ENCODE measurements at regions not wholly inside any gene's neighbourhood (a gene's known extent, or its start where the extent isn't known, plus 50 kb on each side); places are given as distances from the start of the nearest gene placed in this dataset.

DNA sequence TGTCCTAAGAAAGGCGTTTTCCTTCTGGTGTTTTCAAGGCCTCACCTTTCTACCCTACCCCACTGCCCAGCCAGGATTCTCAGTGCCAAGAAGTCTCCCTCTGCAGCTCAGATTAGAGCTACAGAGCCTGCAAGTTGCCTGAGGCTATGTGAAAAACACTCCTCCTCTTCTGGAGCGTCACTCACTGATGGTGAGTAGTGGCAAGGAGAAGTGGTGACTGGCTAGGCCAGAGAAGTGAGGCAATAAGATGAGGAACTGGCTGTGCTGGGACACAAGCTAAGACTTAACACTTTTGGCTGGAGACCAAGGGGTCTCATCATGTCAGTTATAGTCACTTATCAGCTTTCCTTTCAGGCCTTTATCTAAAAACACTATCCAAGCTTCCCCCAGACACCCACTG, 86.7 kb upstream of the PRKAR2B start:
- no peak for DNase-seq

DNA sequence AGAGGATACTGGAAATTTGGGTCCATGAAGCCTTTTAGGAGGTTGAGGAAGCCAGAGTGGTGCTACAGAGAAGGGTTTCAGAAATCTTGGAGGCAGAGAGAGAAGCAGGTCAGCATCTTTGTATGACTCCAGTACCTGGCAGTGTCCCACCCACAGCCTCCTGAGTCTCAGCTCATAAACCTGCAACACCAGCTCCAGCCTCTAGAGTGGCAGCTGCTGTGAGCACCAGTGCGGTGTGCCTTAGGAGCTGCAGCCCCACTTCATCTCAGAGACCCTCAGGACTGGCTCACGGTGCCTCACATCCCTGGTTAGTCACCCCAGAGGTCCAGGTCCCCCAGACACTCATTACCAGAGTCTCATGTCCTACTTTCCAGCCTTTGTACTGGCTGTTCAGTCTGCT, 84.8 kb upstream of the PRKAR2B start:
- peak; percentile 5 for DNase-seq

DNA sequence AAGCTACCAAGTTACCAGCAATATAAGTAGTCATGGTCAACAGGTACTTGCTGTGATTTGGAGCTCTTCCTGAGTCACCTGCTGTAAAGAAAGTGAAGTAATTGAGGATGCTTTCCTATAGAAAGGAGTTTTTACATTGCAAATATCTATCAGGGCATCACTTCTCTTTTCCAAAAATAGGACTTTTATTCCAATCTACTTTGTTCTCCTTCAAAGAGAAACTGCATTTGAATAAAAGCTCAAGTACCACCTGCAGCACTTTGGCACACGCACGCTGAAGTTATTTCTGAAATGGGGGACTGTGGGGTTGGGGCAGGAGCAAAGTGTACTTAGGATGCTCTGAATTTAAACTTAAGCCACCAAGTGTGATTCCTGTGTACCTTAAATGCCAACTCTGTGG, 81.8 kb upstream of the PRKAR2B start:
- no peak for DNase-seq

DNA sequence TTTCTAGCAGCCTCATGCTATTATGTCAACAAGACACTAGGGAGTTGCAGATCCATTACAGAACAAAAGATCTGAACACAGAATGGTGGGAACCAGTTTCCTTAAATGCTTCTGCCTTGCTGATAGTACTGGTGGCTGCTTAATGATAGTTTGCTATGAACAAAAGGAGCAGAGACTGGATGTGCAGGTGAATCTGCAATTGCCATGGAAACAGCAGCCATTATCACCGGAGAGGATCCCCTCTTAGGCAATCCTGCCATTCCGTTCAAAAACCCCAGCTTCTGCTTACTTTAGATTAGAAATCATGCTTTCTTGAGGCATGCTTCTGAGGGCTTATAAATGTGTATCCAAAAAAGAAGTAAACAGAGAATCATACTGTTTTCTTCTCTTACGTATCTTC, 80.0 kb upstream of the PRKAR2B start:
- no peak for DNase-seq

DNA sequence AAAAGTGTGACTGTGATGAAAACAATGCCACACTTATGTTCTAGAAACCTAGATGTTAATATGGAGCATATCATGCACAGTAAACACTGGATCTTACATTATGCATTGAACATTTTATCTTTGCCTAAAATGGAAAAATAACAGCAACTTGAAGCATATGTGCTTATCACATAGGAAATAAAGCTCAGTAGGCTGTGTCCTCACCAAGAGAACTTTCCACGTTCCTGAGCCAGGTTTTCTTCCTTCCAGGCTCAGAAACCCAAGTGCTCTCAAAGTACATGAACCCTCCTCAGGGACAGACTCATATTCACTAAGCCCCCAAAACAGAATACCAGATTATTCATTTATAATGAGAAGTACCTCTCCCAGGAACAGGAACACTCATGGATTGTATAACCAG, 79.4 kb upstream of the PRKAR2B start:
- no peak for DNase-seq

DNA sequence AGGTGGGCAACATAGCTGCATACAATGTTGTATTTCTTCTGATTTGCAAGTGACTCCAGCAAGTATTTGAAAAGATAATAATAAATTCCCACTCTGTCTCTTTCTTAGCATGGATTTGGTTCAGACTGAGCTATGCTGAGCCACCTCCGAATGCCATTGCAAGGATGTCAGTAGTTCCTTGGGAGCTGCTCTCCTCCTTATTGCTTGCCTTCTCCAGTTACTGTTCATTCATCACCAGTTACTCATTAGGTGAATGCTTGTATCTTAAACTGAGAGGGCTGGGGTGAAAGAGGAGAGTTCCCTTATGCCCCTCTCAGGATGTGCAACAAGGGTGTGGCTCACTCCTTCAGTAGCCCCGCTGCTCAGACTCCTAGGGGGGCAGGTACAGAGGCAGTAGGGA, 78.4 kb upstream of the PRKAR2B start:
- no peak for DNase-seq

DNA sequence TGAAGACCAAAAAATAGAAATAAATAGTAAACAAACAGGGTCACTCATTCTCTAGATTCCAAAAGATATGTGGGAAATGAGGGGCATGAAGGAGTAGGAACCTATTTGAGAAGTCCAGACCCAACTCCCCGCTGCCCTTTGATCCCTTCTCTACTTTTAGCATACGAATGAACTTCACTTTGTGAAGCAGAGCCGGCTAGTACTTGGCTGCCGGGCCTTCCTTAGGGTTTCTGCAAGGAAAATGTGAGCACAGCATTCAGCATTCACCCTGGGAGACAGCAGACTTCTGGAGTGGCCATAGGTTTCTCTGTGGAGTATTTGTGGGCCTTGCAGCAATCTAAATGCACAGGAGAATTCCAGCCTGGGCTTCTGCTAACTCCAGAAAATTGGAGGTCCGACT, 76.3 kb upstream of the PRKAR2B start:
- no peak for DNase-seq

DNA sequence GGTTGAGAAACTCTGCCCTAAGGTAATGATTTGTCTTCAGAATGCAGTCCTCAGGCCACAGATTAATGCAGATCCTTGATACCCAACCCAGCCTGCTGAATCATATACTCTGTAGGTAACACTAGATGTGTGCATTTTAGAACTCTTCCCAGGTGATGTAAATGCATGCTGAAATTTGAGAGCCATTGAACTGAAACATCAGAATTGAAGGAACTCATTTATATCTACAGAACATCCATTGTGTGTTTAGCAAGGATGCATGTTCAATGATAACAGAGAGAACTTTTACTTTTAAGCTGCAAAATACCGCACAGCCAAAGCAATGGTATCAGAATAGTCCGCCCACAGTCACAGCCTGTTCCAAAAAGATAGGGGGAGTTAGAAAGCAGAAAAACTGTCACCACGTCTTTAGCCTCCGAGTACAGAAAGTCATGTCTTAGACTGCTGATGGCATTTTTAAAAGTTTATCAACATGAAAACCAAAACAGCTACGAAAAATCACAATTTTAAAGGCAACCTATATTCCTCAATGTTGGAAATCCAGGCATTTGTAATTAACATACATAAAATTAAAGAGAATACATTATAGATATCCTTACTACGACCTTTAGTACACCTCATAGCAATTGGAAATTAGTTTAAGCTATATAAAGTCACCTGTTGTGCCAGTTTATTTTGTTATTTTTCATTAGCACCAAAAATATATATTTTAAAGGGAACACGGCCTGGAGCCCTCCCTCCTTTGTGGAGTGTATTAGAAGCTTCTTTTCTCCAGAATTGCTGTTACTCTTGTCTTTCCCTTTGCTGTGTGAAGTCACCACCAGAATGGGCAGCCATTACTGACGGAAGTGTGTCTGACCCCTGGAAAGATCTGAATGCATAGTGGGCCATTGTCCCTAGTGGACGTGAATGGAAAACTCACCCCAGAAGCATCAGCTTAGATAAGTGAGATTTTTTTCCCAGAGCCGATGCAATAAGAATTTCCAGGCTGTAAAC, 65.8 kb upstream of the PRKAR2B start:
- DNase-seq = no peak

DNA sequence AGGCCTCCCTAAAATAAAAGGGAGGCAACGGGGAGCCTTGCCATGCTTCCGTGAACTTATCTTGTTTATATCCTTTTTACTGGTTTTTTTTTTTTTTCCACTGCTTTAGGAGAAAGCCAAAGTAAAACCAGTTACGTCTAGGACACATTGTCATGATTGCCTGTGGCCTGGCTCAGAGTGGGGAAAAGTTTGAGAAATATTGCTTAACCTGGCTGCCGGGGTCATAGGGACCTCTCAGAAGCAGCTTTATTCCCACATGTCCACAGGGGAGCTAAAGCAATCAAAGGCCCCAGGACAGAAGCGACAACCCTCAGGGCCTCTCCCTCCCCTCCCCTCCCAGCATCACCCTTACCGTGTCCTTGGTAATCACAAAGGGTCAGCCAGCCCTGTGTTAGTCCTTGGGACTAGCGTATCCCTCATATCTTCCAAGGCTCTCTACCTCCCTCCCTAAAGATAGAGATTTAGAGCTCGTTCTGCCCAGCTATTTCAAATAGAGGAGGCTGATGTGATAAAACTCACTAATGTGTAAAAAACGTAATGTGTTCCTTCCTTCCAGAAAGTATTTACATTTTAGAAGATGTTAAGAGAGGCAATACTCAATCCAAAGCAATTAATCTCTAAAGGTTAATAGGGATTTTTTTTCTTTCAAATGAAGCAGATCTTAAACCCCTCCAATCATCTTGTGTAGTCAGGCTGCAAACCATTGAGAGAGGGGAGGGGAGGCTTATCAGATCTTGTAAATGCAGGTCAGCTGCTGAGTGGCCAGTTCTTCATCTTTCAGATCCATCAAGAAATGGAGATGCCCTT, 64.8 kb upstream of the PRKAR2B start:
- no peak for DNase-seq

DNA sequence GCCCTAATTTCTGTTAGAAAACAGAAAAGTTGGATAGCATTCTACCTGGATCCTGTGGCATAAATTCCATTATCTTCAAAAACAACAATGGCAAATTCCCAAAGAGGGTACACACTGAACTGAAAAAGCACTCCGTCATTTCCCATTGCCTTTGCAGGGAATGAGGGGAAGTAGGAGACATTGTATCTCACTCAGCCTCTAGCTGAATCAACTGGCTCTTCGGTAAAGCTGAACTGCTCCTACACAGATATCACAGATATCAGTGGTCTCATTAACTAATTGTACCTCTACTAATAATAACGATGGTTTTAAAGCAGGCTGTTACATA, 64.2 kb upstream of the PRKAR2B start:
- DNase-seq = no peak

DNA sequence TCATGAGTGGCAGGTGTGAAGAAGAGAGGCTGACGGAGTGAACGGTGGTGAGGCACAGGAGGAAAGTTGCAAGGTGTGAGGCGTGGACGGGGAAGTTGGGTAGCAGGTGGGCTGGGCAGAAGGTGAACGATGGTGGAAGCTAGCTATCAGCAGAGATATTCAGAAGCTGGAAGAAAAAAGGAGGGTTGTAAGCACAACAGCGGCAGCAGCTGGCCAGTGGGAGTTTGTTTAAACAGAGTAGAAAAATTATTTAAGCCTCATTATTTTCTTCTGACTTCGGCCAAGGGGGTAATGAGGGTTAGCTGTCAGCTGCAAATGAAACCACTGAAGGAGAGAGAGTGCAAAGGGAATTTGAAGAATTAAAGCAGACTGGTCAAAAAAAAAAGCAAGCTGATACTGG, 62.1 kb upstream of the PRKAR2B start:
- no peak for DNase-seq

DNA sequence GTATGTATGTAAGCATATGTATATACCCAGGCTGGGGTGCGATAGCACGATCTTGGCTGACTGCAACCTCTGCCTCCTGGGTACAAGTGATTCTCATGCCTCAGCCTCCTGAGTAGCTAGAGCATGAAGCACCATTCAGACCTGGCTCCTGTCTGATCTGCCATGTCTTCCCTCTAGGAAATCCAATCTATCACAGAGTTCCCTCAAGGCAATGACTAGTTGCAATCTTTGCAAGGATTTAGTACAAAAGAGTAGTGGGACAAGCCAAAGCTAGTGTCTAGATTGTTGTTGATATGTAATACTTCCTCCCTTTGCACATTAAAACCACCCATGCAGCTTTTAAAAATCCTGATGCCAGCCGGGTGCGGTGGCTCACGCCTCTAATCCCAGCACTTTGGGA, 60.5 kb upstream of the PRKAR2B start:
- no peak for DNase-seq

DNA sequence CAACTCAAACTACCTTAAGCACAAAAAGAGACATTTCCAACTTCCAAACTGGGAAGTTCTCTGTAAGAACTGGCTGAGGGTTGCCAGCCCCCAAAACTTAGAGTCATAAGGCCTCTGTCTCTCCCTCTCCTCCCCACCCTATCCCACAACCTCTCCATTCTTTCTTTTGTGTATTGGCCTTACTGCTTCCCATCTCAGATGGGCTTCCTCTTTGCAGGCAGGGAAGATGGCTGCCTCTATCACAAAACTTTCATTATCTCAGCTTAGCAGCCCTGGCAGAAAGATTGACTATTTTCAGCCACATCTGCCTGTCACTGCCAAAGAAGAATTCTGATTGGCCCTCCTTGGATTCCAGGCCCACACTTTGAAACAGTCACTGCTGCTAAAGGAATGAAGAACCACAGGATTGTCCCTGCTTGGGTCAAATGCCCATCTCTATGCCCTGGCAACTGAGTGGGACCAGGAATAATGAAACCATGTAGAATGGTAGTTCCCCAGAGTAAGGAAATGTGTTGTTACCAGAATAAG, 58.0 kb upstream of the PRKAR2B start:
- DNase-seq = no peak

DNA sequence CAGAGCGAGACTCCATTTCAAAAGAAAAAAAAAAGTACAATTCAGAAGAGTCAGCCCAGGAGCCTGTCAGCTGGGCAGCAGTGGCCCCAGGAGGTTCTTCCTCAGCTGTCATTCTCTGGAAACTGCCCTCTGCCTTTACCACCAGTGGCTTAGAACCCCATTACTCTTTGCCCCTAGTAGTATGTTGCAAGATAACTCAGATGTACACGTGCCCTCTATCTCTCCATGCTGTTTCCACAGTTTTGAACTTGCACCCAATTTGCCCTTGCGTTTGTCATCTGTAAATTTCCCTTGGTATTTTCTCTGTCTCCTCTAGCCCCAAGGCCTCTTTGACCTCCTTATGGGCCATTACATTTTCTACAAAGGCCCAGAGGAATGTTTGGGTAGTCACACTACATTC, 56.7 kb upstream of the PRKAR2B start:
- no peak for DNase-seq

DNA sequence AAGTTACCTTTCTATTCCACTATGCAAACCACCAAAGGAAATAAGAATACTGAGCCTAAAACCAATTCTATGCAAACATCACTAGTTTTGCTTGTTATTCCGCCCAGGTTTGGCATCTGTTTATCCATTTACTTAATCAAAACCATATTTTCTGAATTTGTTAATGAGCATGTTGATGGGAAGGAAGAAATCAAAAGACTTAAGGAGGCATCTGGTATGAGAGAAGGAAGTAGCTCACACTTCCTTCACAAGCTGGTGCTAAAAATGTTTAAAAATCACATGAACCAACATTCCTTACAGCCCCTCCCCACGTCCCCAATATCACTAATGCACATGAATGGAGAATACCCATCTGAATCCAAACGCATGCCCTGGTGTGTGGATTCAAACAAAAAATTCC, 52.0 kb upstream of the PRKAR2B start:
- DNase-seq = no peak

All from stimulated activated CD4-positive, alpha-beta T cell treated with anti-CD3 and anti-CD28 coated beads, Interleukin-1b, Interleukin-23, amount 100 ng/mL, for 48 hours (primary cell).